CD4-positive, CD25-positive, alpha-beta regulatory T cell (primary cell): ENCODE measurements at regions not wholly inside any gene's neighbourhood (a gene's known extent, or its start where the extent isn't known, plus 50 kb on each side); places are given as distances from the start of the nearest gene placed in this dataset.

ENCODE experiments used
- ATAC-seq, 2 donors: fragments of 150-1000 bp; cut with Tn5 transposase; one replicate each; pipeline ENCODE4 v1.10.0; 2021; ENCODE audit warnings: low read depth in 2 of 2, moderate number of reproducible peaks in 2 of 2, moderate library complexity in 1 of 2
- DNase-seq, 3 donors: peaks; one replicate each; pipeline versions ENCODE4 v3.0.0 to v3.0.0-alpha.2; 2012 to 2022; ENCODE audit warnings: mixed read lengths in 1 of 3
- H3K27ac ChIP-seq: one replicate; pipeline ENCODE4 v1.7.0; 2013; ENCODE audit warnings: mild to moderate bottlenecking, low read length; ENCODE audit not compliant: insufficient read depth, poor library complexity, severe bottlenecking
- H3K27me3 ChIP-seq: one replicate; pipeline ENCODE4 v1.7.0; 2013; ENCODE audit warnings: low read length; ENCODE audit not compliant: control insufficient read depth, insufficient read depth
- H3K36me3 ChIP-seq: one replicate; pipeline ENCODE4 v1.7.0; 2013; ENCODE audit warnings: mild to moderate bottlenecking, low read length, moderate library complexity; ENCODE audit not compliant: control insufficient read depth, insufficient read depth
- H3K4me1 ChIP-seq: 2 replicates; pipeline ENCODE4 v1.7.0; 2013; ENCODE audit warnings: mild to moderate bottlenecking, low read length; ENCODE audit not compliant: insufficient read depth, control insufficient read depth, poor library complexity, severe bottlenecking
- H3K4me3 ChIP-seq: one replicate; pipeline ENCODE4 v1.7.0; 2013; ENCODE audit warnings: low read depth, mild to moderate bottlenecking, low read length, moderate library complexity
- H3K9me3 ChIP-seq, 2 experiments: 1 replicate in 1 of 2; 2 replicates in 1 of 2; pipeline ENCODE4 v1.7.0; 2013; ENCODE audit warnings: low read length in 2 of 2, mild to moderate bottlenecking in 1 of 2, moderate library complexity in 1 of 2; ENCODE audit not compliant: control insufficient read depth in 2 of 2
- H3K27ac Mint-ChIP-seq, 3 donors: one replicate each; pipeline ENCODE4 v1.8.0; 2020 to 2022; ENCODE audit warnings: mild to moderate bottlenecking in 3 of 3, mixed read lengths in 3 of 3, moderate library complexity in 2 of 3
- H3K27me3 Mint-ChIP-seq: one replicate; pipeline ENCODE4 v1.8.0; 2022; ENCODE audit warnings: mild to moderate bottlenecking, mixed read lengths
- H3K36me3 Mint-ChIP-seq: one replicate; pipeline ENCODE4 v1.8.0; 2020; ENCODE audit warnings: mixed read lengths
- H3K4me1 Mint-ChIP-seq, 4 donors: one replicate each; pipeline ENCODE4 v1.8.0; 2020 to 2022; ENCODE audit warnings: mixed read lengths in 4 of 4, mild to moderate bottlenecking in 1 of 4
- H3K4me3 Mint-ChIP-seq, 4 donors: one replicate each; pipeline ENCODE4 v1.8.0; 2020 to 2022; ENCODE audit warnings: mild to moderate bottlenecking in 4 of 4, mixed read lengths in 4 of 4, moderate library complexity in 3 of 4
- H3K9me3 Mint-ChIP-seq, 7 donors: one replicate each; pipeline ENCODE4 v1.8.0; 2020 to 2022; ENCODE audit warnings: mixed read lengths in 7 of 7, mild to moderate bottlenecking in 3 of 7, moderate library complexity in 2 of 7

GRCh38 chr3:154792828-154793227 lies 287.3 kb upstream of the MME start:
- no peaks in the 10 kb centered on the region for H3K4me1 Mint-ChIP-seq
- H3K27me3 ChIP-seq: no peaks in the 10 kb centered on the region
- H3K27me3 Mint-ChIP-seq: no peaks in the 10 kb centered on the region

GRCh38 chr3:154791611-154792010 lies 288.5 kb upstream of the MME start:
- Histone ChIP-seq H3K4me1 (no peaks in the 10 kb centered on the region), H3K27me3 (no peaks in the 10 kb centered on the region), H3K36me3 (no peaks in the 10 kb centered on the region), H3K27ac (no peak overlapping the region), H3K4me3 (no peak overlapping the region), H3K9me3 (peaks cover 0 to 7% of the 10 kb centered on the region in 2 experiments)
- Mint-ChIP-seq H3K36me3 (no peaks in the 10 kb centered on the region), H3K4me1 (no peaks in the 10 kb centered on the region), H3K4me3 (no peak overlapping the region), H3K9me3 (peaks cover 0 to 4% (median 2%) of the 10 kb centered on the region in 7 donors), H3K27ac (no peak overlapping the region), H3K27me3 (no peaks in the 10 kb centered on the region)
- DNase-seq (no peak), ATAC-seq (no peak)

More at GRCh38 chr3:154792828-154793227, 287.3 kb upstream of the MME start:
- Mint-ChIP-seq H3K9me3 (peaks cover 0 to 4% (median 3%) of the 10 kb centered on the region in 7 donors), H3K4me3 (no peak overlapping the region), H3K36me3 (no peaks in the 10 kb centered on the region), H3K27ac (no peak overlapping the region)
- H3K27ac ChIP-seq: no peak overlapping the region
- peaks cover 0 to 7% of the 10 kb centered on the region in 2 experiments for H3K9me3 ChIP-seq
- no peaks in the 10 kb centered on the region for H3K4me1 ChIP-seq
- ATAC-seq: no peak
- no peak overlapping the region for H3K4me3 ChIP-seq
- no peak for DNase-seq
- no peaks in the 10 kb centered on the region for H3K36me3 ChIP-seq

GRCh38 chr3:154786724-154787123 lies 293.4 kb upstream of the MME start:
- H3K36me3 Mint-ChIP-seq: no peaks in the 10 kb centered on the region
- no peaks in the 10 kb centered on the region for H3K27me3 Mint-ChIP-seq
- H3K36me3 ChIP-seq: no peaks in the 10 kb centered on the region
- H3K27ac Mint-ChIP-seq: no peak overlapping the region
- no peak overlapping the region for H3K4me3 Mint-ChIP-seq
- no peaks in the 10 kb centered on the region for H3K4me1 Mint-ChIP-seq
- H3K4me3 ChIP-seq: no peak overlapping the region
- H3K4me1 ChIP-seq: no peaks in the 10 kb centered on the region
- ATAC-seq (no peak), DNase-seq (no peak)
- H3K27me3 ChIP-seq: no peaks in the 10 kb centered on the region
- H3K9me3 ChIP-seq: peaks cover 0 to 7% of the 10 kb centered on the region in 2 experiments
- H3K27ac ChIP-seq: no peak overlapping the region
- peaks cover 0 to 7% (median 3%) of the 10 kb centered on the region in 7 donors for H3K9me3 Mint-ChIP-seq

- Mint-ChIP-seq H3K27me3 (no peaks in the 10 kb centered on the region), H3K36me3 (no peaks in the 10 kb centered on the region), H3K27ac (no peak overlapping the region), H3K9me3 (peaks cover 0 to 9% (median 1%) of the 10 kb centered on the region in 7 donors), H3K4me1 (no peaks in the 10 kb centered on the region), H3K4me3 (no peak overlapping the region)
- Histone ChIP-seq H3K4me3 (no peak overlapping the region), H3K9me3 (peaks cover 0 to 7% of the 10 kb centered on the region in 2 experiments), H3K27ac (no peak overlapping the region), H3K4me1 (no peaks in the 10 kb centered on the region), H3K27me3 (no peaks in the 10 kb centered on the region), H3K36me3 (no peaks in the 10 kb centered on the region)
- ATAC-seq (no peak), DNase-seq (no peak)
Measured at GRCh38 chr3:154783521-154783931, 296.6 kb upstream of the MME start.

- Histone ChIP-seq H3K27me3 (no peaks in the 10 kb centered on the region), H3K4me3 (no peak overlapping the region), H3K9me3 (peaks cover 0 to 2% of the 10 kb centered on the region in 2 experiments), H3K4me1 (no peaks in the 10 kb centered on the region), H3K27ac (no peak overlapping the region), H3K36me3 (no peaks in the 10 kb centered on the region)
- H3K4me3 Mint-ChIP-seq: no peak overlapping the region
- H3K36me3 Mint-ChIP-seq: no peaks in the 10 kb centered on the region
- DNase-seq (no peak), ATAC-seq (no peak)
- no peaks in the 10 kb centered on the region for H3K4me1 Mint-ChIP-seq
- peaks cover 0 to 9% (median 1%) of the 10 kb centered on the region in 7 donors for H3K9me3 Mint-ChIP-seq
- no peaks in the 10 kb centered on the region for H3K27me3 Mint-ChIP-seq
- H3K27ac Mint-ChIP-seq: no peak overlapping the region
Measured at GRCh38 chr3:154783061-154783460, 297.1 kb upstream of the MME start.

- H3K4me3 Mint-ChIP-seq: no peak overlapping the region
- H3K4me1 Mint-ChIP-seq: no peaks in the 10 kb centered on the region
Measured at GRCh38 chr3:154782151-154782550, 298.0 kb upstream of the MME start.

GRCh38 chr3:154781595-154781994 lies 298.5 kb upstream of the MME start:
- H3K9me3 ChIP-seq: no peaks in the 10 kb centered on the region
- no peak overlapping the region for H3K27ac Mint-ChIP-seq
- no peaks in the 10 kb centered on the region for H3K36me3 Mint-ChIP-seq
- no peaks in the 10 kb centered on the region for H3K27me3 ChIP-seq
- DNase-seq (no peak), ATAC-seq (no peak)
- H3K4me1 ChIP-seq: no peaks in the 10 kb centered on the region
- no peak overlapping the region for H3K4me3 Mint-ChIP-seq
- H3K27me3 Mint-ChIP-seq: no peaks in the 10 kb centered on the region
- no peak overlapping the region for H3K4me3 ChIP-seq
- H3K27ac ChIP-seq: no peak overlapping the region
- no peaks in the 10 kb centered on the region for H3K36me3 ChIP-seq
- no peaks in the 10 kb centered on the region for H3K4me1 Mint-ChIP-seq
- H3K9me3 Mint-ChIP-seq: peaks cover 0 to 9% (median 1%) of the 10 kb centered on the region in 7 donors

More at GRCh38 chr3:154782151-154782550, 298.0 kb upstream of the MME start:
- H3K27ac ChIP-seq: no peak overlapping the region
- H3K9me3 ChIP-seq: no peaks in the 10 kb centered on the region
- ATAC-seq: no peak
- H3K36me3 Mint-ChIP-seq: no peaks in the 10 kb centered on the region
- no peak overlapping the region for H3K4me3 ChIP-seq
- no peaks in the 10 kb centered on the region for H3K27me3 ChIP-seq
- H3K27me3 Mint-ChIP-seq: no peaks in the 10 kb centered on the region
- no peak for DNase-seq
- peaks cover 0 to 9% (median 1%) of the 10 kb centered on the region in 7 donors for H3K9me3 Mint-ChIP-seq
- no peaks in the 10 kb centered on the region for H3K36me3 ChIP-seq
- no peak overlapping the region for H3K27ac Mint-ChIP-seq
- no peaks in the 10 kb centered on the region for H3K4me1 ChIP-seq

- H3K36me3 ChIP-seq: no peaks in the 10 kb centered on the region
- Mint-ChIP-seq H3K9me3 (peaks cover 0 to 9% (median 2%) of the 10 kb centered on the region in 7 donors), H3K4me1 (no peaks in the 10 kb centered on the region), H3K27ac (no peak overlapping the region), H3K4me3 (no peak overlapping the region), H3K36me3 (no peaks in the 10 kb centered on the region), H3K27me3 (no peaks in the 10 kb centered on the region)
- H3K4me1 ChIP-seq: no peaks in the 10 kb centered on the region
- no peaks in the 10 kb centered on the region for H3K9me3 ChIP-seq
- H3K27me3 ChIP-seq: no peaks in the 10 kb centered on the region
- no peak overlapping the region for H3K4me3 ChIP-seq
- ATAC-seq (no peak), DNase-seq (no peak)
- no peak overlapping the region for H3K27ac ChIP-seq
Measured at GRCh38 chr3:154780263-154780662, 299.9 kb upstream of the MME start.
